Tibial nerve (tissue), 4 donors: ENCODE measurements at regions not wholly inside any gene's neighbourhood (a gene's known extent, or its start where the extent isn't known, plus 50 kb on each side); places are given as distances from the start of the nearest gene placed in this dataset.

Experiments
- CTCF ChIP-seq, 5 experiments: fragments of 200-600 bp in 3 of 5; fragments of 450-650 bp in 2 of 5; sonication (generic) in 3 of 5; IDR thresholded peaks; one replicate each; pipeline ENCODE4 v1.5.1; 2016 to 2019; ENCODE audit warnings: antibody characterized with exemption in 5 of 5, mild to moderate bottlenecking in 3 of 5, moderate library complexity in 2 of 5
- EP300 ChIP-seq, 2 donors: sonication (generic); formaldehyde crosslinking; IDR thresholded peaks; one replicate each; pipeline ENCODE4 v1.6.1; 2017; ENCODE audit warnings: antibody characterized with exemption in 2 of 2, mild to moderate bottlenecking in 1 of 2
- POLR2A ChIP-seq, 2 donors: fragments of 450-650 bp; IDR thresholded peaks; one replicate each; pipeline ENCODE4 v1.6.1; 2017; ENCODE audit warnings: antibody characterized with exemption in 2 of 2, mild to moderate bottlenecking in 2 of 2, moderate library complexity in 2 of 2

GRCh38 chr6:14999106-14999505 is 246.8 kb upstream of the JARID2 start:
- TF ChIP-seq CTCF (IDR thresholded peaks at IDR 0.05) = no peak
- no peak for TF ChIP-seq POLR2A (IDR thresholded peaks at IDR 0.05)
- no peak for TF ChIP-seq EP300 (IDR thresholded peaks at IDR 0.05)
